NCI-H1417 (cell line): ENCODE measurements at regions not wholly inside any gene's neighbourhood (a gene's known extent, or its start where the extent isn't known, plus 50 kb on each side); places are given as distances from the start of the nearest gene placed in this dataset.
A peak's percentile ranks its signal among the peaks of the same experiment; 100 is the strongest.
"Not testable (repeated sequence)": the region's sequence is repeated elsewhere in the genome, so short reads cannot be mapped to it uniquely, and the experiment has no call there.

Experiments used
- DNase-seq, 3 experiments: peaks; one replicate each; lab custom pipeline; 2025; lab: John Stamatoyannopoulos, UW

DNA sequence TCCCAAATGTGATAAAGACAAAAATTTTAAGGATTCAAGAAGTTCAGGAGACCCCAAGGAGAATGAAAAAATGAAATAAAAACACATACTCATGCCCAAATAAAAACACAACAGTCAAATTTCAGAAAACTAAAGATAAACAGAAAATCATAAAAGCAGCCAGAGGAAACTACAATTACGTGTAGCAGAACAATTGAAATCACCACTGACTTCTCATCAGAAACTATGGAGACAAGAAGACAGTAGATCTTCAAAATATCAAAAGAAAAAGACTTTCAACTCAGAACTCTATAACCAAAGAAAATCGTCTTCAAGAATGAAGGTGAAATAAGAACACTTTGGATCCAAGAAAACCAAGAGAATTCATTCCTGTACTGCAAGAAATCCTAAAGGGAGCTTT is 54.9 kb downstream of the DIO3 start:
- no peak for DNase-seq

DNA sequence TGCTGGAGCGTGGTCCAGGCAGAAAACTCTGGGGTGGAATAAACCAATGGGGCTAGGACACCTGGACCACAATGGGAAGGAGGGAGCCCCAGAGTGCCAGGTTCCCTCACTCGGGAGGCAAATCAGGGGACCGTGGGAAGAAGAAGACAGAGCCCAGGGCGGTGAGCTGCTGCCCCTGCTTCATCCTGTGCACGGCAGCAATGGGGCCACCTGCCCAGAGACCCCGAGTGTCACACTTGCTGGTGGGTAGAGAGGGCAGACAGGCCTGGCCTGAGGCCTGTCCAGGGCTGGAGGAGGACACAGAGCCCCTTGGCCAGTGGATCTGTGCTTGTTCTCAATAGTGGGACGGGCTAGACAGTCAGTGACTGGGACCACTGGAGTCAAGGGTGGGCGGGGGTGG is 58.2 kb downstream of the DIO3 start:
- no peak for DNase-seq

DNA sequence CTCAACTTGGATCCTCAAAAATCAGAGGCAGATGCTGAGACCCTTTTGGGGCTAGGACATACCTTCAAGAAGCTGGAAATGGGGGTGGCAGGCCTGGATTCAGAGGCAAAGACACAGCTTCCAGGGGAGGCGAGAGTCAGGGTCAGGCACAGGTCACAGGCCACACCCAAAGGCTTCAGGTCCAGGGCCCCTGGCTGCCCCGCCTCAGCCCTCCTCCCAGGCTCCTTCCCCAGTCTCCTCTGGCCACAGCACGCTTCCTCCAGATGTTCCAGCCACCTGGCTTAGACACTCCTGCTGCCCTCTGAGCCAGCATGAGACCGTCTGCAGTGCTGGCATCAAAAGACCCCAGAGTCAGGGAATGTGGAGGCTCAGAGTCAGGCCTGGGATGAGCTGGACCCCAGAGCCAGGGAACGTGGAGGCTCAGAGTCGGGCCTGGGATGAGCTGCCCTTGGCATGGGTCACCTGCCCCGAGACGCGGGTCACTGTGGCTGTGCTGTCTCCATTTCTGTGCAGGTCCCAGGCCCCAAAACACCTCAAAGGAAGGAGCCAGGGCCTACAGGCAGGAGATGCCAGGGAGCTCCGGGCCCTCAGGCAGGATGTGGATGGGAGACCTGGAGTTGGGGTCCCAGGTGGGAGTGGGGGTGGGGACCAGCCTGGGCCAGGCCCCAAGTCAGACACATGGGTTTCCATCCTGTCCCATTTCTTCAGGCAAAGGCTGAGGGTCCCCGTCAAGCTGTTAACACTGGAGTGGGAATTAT is 58.9 kb downstream of the DIO3 start:
- no peak for DNase-seq

DNA sequence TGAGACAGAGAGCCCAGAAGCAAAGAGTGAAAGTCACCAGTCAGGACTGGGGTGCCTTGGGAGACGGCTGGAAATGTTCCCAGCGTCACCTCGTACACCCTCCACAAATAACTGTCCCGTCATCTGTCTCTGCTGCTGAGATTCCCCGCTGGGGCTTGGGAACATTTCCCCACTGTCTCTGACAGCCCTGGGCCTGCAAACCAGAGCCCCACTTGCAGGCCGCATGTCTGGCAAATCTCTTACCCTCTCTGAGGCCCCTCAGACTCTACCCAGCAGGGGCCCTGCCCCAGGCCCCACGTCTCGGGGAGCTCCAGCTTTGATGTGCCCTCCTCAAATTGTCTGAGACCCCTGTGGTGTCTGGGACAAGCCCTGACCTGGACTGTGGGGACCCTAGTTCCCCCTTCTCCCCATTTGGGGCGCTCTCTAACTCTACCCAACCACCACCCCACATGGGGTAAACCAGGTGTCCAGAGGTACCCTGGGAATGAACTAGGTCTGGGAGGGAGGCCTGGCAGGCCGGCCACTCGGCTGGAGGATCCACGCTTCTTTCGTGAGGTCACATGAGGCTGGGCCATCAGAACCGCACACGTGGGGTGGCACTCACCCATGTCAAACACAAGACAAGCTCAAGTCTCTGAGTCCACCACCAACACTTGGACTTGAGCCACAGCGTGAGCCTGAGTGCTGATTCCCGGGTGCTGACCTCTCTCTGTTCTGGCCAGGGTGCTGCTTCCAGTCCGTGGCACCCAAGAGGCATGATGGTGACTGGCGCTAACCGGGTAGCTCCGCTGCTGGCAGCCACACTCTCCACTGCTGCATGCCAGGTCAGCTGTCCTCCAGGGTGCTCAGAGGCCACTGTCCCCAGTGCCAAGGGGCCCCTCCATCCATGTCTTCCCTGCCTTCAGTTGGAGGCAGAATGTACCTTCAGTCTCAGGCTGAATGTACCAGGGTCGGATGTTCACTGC is 59.8 kb downstream of the DIO3 start:
- no peak for DNase-seq

DNA sequence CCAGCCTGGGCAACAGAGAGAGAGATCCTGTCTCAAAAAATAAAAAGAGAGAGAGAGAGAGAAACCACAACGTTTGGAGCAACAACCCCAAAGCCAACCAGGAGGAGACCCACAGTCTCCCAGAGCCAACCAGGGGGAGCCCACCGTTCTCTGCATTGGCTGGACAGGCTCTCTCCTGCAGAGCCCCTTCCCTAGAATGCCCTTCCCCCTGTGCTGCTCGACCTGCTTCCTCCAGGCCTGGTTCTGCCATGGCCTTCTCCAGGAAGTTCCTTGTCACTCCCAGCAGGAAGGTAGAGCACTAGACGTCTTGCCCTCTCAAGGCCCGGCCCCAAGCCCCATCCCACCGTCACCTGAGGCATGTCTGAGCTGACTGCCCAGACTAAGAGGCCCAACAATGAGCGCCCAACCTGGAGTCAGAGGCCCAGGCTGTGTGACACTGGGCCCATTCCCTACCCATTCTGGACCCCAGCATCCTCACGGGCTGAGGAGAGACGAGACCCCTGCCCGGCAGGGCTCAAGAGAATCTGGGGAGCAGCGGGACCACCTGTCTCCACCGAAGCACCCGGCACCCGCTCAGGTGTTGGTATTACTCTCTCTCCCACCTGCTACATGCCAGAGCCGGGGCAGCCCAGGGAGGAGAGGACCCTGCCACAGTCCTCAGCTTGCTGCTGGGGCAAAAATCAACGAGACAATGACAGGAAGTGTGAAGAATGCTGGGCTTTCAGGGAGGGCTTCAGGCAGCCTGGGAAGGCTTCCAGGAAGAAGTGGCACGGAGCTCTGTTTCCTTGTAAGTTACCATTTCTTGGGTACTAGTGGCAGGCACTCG is 61.2 kb downstream of the DIO3 start:
- no peak for DNase-seq

DNA sequence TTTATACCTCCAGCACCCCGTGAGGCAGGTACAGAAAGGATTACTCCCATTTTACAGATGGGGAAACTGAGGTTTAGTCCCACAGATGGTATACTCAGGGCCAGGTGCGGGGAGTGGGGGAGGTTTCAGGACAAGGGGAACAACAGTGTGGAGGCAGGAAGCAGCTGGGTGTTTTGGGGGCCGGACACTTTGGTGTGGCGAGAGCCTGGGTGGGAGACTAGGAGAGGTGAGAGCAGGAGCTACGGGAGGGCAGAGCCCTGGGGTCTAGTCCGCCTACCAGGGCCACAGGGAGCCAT is 61.7 kb downstream of the DIO3 start:
- DNase-seq, result no peak

DNA sequence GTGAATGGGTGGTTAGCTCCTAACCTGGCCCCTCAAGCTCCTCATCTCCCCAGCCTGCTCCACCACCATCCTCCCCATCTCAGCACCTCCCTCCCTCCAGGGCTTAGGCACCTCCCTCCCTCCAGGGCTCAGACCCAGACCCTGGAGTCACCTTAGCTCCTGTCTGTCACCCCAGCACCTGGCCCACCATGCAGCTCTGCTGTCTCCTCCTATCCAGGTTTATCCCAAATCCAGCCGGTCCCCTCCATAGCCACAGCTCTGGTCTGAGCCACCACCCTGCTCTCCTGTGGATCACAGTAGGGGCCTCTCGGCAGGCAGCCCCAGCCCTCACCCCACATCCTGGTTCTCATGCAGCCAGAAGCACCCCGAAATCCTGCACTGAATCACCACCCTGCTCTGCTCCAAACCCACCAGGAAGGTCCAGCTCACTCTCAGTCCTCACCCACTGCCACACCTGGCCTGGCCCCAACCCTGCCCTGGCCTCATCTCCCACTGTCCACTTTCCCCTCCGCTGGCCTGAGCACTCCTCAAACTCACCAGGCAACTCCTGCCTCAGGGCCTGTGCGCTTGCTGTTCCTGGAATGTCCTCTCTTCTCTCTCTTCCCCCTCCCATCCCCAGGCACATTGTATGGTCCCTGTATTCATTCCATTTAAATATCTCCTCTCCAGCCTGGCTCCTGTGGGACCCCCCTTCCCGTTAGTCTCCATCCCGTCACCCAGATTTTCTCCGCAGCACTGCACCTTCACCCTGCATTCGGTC is 62.6 kb downstream of the DIO3 start:
- DNase-seq, result no peak

DNA sequence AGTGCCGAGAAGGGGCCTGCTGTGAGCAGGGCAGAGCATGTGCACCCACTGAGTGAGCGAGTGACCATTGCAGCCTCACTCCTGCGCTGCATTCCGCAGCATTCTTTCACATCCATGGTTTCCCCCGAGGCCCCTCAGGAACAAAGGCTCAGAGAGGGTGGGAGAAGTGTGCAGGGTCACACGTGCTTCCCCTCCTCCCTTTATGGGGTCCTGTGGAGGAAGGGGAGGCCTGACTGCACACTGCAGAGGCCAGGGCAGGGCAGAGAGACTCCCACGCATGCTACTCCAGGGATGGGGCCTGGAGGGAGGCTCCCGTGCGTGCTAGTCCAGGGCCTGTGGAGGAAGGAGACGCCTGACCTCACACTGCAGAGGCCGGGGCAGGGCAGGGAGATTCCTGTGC is 63.2 kb downstream of the DIO3 start:
- DNase-seq, result no peak

DNA sequence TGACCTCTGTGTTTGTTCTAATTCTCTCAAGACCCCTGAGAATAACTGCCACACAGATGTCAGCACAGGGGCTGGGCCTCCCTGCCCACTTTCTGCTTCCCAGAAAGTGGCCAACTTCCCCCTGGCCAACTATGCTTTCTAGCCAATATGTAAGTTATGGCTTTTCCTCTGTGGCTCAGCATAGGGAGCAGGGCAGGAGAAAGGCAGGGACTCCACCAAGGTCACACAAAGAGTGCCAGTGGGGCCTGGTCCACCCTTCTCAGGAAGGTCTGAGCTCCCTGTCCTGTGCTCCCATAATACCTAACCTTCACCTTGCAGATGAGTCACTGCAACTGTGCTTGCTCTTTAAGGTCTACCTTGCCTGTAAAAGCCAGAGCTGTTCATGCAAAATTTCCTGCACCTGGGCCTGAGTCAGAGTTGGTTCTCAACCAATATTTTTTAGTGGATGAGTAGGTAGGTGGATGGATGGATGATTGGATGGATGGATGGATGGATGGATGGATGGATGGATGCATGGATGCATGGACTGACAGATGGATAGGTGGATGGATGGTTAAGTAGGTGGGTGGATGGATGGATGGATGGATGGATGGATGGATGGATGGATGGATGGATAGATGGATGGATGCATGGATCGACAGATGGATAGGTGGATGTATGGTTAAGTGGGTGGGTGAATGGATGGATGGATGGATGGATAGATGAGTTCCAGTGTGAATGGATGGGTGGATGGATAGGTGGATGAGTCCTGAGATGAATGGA is 64.2 kb downstream of the DIO3 start:
- no peak for DNase-seq

DNA sequence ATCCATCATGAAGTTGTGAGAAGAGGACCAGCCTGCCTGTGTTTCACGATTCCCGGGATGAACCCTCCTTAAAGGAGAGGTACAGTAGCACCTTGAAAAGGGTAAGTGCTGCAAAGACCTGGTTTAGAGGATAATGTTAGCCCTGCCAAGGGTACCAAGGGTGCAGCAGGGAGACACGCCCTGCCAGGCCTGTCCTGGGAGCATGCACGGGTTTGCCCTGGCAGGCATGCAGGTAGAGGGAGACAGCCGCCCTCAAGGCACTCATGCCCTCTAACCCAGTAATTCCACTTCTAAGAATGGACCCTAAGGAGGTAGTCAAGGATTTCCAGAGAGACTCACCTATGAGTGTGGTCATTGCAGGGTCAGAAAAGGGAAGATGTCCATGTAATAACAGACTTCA is 65.0 kb downstream of the DIO3 start:
- no peak for DNase-seq

DNA sequence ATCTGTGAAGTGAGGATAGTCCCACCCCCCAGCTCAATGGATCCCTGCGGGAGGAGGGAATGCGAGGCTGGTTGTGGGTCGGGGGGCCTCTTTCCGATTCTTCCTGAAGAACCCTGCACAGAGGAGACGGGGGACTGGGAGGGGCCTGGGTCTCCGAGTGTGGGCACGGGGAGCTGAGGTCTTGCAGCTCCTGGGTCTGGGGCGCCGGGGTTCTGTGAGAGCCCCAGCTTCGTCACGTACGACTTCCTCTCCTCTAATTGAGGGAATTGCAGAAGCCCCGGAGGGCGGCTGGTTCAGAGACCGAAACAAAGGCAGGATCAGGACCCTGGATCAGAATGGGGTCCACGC is 66.6 kb downstream of the DIO3 start:
- DNase-seq, result no peak

DNA sequence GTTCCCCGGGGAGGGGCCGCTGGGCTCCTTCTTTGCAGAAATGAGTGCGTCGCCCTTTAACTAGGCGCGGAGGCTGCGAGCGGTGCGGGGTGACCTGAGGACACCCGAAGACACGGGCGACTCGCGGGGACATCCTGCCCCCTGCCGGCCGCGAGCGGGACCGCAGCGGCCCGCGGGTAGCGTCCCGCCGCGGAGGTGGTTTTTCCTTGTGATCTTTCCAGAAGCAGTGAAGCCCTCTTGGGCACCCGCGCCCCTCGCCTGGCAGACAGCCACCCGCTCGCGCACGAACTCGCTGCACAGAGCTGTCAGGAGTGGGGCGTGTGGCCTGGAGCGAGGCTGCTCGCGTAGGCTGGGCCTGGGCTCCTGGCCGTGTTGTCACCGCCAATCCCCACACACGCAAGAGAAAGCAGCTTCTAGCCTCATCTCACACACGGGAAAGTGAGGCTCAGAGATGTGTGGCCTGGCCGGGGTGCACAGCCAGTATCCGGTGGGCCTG is 67.2 kb downstream of the DIO3 start:
- peak in 1 of 3 experiments; percentile 87 for DNase-seq

DNA sequence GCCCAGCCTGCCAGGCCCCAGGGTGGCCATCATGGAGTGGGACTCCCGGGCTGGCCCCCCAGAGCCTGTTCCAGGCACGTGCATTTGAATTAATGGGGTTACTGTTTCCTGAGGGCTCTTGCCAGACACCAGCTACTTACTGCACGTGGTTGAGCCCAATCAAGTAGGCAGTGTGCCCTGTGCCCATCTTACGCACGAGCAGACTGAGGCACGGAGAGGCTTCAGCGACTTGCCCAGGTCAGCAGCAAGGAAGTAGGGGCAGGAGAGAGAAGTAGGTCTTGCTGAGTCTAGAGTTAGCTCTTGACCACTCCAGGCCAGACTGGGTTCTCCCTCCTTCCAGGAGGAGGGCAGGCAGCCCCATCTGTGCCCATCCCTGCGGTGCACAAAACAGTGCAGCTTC is 67.7 kb downstream of the DIO3 start:
- DNase-seq, result no peak

DNA sequence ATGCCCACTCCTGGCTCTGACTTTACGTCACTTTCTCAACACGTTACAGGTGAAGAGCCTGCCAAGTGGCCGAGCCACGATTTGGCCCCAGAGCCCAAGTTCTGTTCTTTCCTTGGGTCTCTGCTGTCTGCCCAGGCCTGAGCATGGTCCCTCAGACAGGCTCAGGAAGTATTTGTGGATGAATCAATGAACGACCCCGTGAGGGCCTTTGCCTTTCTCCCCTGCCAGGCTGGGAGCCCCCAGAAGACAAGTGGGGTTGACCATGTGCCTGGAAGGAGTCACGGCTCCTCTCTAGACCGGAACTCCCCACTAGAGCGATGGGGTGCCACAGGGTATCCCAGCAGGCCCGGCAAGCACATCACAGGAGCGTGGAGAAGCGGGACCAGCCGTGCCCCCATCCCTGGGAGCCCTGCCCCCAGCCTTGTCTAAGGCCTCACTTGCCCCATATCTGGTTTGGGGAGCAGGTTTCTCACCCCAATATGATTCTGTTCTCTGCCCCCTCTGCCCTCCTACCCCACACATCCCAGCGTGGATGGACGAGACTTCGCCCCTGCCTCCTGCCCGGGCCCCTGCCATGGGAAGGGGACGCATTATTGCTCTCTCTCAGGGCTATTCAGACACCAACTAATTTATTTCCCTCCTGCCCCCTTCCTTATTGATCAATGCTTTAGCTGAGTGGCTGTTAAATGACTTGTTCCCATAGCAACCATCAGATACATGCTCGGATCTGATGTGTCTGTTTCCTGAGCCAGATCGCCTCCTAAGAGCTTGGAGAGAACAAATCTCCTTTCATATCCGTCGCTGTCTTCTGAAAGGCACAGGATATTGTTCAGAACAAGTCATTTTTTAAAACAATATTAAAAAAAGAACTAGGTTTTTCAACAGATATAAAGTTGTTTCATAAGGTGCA is 69.0 kb downstream of the DIO3 start:
- DNase-seq, result peak in 1 of 3 experiments; percentile 32

DNA sequence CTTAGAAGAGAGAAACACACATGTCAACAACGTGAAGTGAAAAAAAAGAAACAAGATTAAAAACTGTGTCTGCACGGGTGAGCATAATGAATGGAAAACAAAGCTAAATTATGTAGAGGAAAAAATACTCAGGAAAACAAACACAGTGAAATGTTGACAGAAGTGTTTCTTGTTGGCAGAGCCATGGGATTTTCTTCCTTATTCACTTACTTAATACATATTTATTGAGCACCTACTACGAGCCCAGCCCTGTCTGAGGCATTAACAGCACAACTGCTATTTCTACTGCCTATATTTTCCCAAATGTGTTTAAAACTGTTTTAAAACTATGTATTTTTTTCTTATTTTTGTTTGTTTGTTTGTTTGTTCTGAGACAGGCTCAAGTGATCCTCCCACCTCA is 69.9 kb downstream of the DIO3 start:
- DNase-seq, result peak in 1 of 3 experiments; percentile 25

DNA sequence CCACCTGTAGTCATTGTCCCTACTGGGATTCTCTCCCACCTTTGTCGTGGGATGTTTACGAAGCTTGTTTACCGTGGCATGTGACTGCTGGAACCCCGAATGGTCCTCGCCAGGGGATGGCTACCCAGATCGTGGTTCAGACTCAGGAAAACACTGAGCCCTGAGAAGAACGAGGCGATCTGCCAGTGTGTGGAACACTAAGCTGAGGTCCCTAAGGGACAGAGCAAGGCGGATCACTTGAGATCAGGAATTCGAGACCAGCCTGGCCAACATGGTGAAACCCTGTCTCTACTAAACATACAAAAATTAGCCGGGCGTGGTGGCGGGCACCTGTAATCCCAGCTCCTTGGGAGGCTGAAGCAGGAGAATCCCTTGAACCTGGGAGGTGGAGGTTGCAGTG is 70.7 kb downstream of the DIO3 start:
- DNase-seq, result not testable (repeated sequence)

DNA sequence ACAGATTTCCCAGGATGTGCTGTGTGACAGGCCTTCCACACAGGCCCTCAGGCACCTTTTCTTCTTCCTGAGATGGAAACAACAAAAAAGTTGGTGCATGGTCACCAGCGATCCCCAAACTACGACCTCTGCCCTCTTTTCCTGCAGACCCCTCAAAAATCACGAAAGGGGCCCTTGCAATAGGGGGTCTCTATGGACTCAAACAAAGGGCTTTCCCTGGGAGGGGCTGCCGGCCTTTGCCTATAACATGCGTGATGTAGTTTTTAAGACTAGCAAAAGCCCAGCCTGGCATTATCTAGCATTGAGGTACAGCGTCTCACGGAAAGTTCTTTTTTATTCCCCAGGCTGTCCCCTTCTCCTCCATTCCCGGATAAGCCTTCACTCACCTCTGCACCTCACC is 71.2 kb downstream of the DIO3 start:
- no peak for DNase-seq

DNA sequence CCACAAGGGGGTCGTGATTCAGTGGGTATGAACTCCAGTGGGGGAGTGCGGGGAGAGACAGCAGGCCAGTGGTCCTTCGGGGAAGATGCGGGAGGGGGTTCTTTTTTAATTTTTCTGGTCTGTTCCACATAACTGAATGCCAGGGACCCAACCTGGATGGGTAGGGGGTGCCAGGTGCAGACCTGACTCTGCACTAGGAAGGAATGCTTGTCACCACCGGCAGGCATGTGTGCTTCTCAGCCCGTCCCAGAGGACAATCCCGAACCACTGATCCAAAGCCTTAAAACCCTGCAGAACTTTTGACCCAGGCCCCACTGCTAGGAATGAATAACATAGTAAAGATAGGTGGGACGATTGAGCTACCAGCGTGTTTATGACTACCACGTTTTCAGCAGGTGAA is 72.0 kb downstream of the DIO3 start:
- no peak for DNase-seq

DNA sequence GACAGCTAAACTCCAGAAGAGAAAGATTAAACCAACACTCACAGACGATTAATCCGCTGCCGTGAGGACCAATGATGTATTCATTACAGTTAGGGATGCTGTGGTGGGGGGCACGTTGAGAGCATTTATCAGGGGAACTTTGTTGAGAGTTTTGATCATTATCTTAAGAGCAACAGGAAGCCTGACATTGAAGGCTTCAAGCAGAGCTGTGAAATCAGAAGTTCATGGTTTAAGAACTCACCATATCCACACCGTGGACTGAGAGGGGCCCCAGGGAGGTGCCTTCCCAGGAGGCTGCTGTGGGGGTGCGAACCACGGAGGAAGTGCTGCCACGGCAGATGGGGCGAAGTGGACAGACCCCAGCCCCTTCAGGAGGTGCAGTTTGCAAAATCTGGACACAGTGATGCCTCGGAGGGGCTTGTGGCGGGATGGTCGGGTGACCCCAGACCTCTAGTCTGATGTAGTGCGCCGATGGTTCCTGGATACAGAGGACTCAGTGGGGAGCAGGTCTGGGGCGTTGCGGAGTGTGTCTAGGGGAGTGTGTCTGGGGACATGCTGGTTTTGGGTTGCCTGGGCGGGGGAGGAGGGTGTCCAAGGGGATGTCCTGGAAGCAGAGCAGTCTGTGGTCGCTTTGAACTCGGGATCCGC is 73.0 kb downstream of the DIO3 start:
- DNase-seq, result no peak
